ENCODE measurements at regions not wholly inside any gene's neighbourhood (a gene's known extent, or its start where the extent isn't known, plus 50 kb on each side); places are given as distances from the start of the nearest gene placed in this dataset.
"Not testable (repeated sequence)": the region's sequence is repeated elsewhere in the genome, so short reads cannot be mapped to it uniquely, and the experiment has no call there.

DNA sequence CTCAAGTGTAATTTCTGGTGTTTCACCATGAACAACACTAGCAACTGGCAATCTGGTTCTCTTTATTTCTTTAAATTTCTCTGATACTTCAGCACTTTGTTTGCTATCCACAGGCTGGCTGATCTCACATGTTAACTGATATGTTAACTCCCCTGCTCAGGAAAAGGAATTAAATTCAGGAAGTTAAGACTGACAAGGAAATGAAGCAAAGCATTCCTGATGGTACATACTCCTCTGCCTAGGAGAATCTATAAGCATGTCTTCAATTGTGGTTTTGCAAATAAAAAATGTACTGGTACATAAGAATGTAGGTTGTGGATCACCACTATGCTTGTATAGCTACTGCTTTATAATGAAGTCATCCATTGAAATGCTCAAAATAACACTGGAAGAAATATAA lies 1119.2 kb upstream of the INTU start (continued):
- TF ChIP-seq, protein P1, sequence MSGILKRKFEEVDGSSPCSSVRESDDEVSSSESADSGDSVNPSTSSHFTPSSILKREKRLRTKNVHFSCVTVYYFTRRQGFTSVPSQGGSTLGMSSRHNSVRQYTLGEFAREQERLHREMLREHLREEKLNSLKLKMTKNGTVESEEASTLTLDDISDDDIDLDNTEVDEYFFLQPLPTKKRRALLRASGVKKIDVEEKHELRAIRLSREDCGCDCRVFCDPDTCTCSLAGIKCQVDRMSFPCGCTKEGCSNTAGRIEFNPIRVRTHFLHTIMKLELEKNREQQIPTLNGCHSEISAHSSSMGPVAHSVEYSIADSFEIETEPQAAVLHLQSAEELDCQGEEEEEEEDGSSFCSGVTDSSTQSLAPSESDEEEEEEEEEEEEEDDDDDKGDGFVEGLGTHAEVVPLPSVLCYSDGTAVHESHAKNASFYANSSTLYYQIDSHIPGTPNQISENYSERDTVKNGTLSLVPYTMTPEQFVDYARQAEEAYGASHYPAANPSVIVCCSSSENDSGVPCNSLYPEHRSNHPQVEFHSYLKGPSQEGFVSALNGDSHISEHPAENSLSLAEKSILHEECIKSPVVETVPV (CRISPR knock-in tag; IDR thresholded peaks at IDR 0.05) = no peak
- TF ChIP-seq, protein P2, sequence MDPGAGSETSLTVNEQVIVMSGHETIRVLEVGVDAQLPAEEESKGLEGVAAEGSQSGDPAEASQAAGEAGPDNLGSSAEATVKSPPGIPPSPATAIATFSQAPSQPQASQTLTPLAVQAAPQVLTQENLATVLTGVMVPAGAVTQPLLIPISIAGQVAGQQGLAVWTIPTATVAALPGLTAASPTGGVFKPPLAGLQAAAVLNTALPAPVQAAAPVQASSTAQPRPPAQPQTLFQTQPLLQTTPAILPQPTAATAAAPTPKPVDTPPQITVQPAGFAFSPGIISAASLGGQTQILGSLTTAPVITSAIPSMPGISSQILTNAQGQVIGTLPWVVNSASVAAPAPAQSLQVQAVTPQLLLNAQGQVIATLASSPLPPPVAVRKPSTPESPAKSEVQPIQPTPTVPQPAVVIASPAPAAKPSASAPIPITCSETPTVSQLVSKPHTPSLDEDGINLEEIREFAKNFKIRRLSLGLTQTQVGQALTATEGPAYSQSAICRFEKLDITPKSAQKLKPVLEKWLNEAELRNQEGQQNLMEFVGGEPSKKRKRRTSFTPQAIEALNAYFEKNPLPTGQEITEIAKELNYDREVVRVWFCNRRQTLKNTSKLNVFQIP (CRISPR knock-in tag; IDR thresholded peaks at IDR 0.05; ENCODE audit: borderline replicate concordance, low read depth) = no peak

DNA sequence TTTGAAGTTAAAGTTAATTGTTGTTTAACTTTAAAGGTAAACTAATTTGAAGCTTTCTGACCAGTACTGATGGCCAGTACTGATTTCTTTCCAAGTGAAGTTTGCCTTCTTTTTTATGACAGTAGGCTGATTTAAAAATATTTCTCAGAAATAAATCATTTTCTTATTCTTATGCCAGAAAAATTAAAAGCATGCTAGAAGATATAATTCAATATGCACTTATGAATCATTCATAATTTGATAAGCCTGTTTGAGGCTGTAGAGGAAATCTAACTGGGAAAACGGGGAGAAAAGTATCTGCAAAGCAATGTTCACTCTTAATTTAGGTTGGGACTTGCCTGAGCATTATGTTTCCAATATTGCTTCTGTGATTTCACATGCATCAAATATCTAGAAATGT lies 1112.0 kb upstream of the INTU start:
- TF ChIP-seq, protein P3, sequence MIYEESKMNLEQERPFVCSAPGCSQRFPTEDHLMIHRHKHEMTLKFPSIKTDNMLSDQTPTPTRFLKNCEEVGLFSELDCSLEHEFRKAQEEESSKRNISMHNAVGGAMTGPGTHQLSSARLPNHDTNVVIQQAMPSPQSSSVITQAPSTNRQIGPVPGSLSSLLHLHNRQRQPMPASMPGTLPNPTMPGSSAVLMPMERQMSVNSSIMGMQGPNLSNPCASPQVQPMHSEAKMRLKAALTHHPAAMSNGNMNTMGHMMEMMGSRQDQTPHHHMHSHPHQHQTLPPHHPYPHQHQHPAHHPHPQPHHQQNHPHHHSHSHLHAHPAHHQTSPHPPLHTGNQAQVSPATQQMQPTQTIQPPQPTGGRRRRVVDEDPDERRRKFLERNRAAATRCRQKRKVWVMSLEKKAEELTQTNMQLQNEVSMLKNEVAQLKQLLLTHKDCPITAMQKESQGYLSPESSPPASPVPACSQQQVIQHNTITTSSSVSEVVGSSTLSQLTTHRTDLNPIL (CRISPR knock-in tag; IDR thresholded peaks at IDR 0.05; ENCODE audit: low read depth) = peak; percentile 87
- TF ChIP-seq ISL1 (CRISPR knock-in tag; IDR thresholded peaks at IDR 0.05) (peak; percentile 96), RARB (CRISPR knock-in tag; IDR thresholded peaks at IDR 0.05) (peak; percentile 20; the same call in 1 of the 2 replicates), ZC3H10 (CRISPR knock-in tag; IDR thresholded peaks at IDR 0.05) (peak; percentile 96), ZNF70 (CRISPR knock-in tag; IDR thresholded peaks at IDR 0.05) (no peak), GLIS3 (CRISPR knock-in tag; IDR thresholded peaks at IDR 0.05) (no peak), TOX (CRISPR knock-in tag; IDR thresholded peaks at IDR 0.05; ENCODE audit: borderline replicate concordance) (peak; percentile 55; the same call in 1 of the 2 replicates)
- TF ChIP-seq, protein P1 (CRISPR knock-in tag; IDR thresholded peaks at IDR 0.05) = peak; percentile 39; the same call in 1 of the 2 replicates
- TF ChIP-seq, protein P4, sequence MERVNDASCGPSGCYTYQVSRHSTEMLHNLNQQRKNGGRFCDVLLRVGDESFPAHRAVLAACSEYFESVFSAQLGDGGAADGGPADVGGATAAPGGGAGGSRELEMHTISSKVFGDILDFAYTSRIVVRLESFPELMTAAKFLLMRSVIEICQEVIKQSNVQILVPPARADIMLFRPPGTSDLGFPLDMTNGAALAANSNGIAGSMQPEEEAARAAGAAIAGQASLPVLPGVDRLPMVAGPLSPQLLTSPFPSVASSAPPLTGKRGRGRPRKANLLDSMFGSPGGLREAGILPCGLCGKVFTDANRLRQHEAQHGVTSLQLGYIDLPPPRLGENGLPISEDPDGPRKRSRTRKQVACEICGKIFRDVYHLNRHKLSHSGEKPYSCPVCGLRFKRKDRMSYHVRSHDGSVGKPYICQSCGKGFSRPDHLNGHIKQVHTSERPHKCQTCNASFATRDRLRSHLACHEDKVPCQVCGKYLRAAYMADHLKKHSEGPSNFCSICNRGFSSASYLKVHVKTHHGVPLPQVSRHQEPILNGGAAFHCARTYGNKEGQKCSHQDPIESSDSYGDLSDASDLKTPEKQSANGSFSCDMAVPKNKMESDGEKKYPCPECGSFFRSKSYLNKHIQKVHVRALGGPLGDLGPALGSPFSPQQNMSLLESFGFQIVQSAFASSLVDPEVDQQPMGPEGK (CRISPR knock-in tag; IDR thresholded peaks at IDR 0.05; ENCODE audit: borderline replicate concordance) = peak; percentile 85
- ATAC-seq = peak; percentile 81

DNA sequence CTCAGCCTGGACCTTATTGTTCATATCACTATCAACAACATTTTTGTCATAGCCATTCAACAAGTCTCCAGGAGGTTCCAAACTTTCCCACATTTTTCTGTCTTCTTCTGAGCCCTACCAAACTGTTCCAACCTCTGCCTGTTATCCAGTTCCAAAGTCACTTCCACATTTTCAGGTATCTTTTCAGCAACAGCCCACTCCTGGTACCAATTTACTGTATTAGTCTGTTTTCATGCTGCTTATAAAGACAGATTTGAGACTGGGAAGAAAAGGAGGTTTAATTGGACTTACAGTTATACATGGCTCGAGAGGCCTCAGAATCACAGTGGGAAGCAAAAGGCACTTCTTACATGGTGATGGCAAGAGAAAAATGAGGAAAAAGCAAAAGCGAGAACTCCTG lies 1107.4 kb upstream of the INTU start:
- not testable (repeated sequence) for ATAC-seq

DNA sequence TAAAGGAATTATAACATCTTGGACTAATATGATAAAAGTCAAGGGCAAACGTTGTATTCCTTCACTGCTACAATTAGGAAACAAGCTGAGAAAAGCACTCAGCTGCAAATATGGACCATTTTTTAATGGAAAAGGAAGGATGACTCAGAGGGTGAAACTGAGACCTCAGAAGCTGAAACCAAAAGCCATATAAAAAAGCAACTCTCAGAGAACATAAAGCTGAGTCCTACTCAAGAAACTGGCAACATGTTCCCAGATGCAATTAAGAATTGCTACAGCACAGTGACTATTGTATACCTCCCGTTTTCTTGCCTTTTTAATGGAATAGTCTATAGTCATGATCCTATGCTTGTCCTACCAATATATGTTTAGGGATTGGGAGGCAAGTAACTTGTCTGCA lies 1106.4 kb upstream of the INTU start:
- TF ChIP-seq ESRRG (CRISPR knock-in tag; IDR thresholded peaks at IDR 0.05) (no peak), ISL1 (CRISPR knock-in tag; IDR thresholded peaks at IDR 0.05) (no peak), GLIS3 (CRISPR knock-in tag; IDR thresholded peaks at IDR 0.05) (no peak), ZNF565 (CRISPR knock-in tag; conservative IDR thresholded peaks at IDR 0.05; ENCODE audit: low read depth) (no peak), ZNF8 (CRISPR knock-in tag; IDR thresholded peaks at IDR 0.05) (no peak)
- TF ChIP-seq, protein P4 (CRISPR knock-in tag; IDR thresholded peaks at IDR 0.05; ENCODE audit: borderline replicate concordance) = no peak
- no peak for ATAC-seq

DNA sequence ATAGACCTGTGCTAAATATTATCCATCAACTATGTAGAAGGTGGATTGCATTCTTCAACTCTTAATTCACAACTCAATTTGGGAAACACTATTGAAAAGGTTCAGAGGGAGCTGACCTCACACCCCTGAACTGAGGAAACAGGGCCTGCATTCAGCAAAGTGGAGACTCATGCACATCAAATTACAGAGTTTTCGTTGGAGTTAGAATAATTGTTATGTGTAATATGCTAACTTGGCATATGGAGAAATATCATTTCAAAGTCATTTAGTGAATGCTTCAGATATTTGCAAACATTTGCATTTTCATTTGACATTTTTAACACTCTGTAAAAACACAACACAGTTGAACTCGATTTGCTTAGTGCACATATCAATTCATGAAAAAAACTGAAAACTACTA lies 1102.8 kb upstream of the INTU start:
- ATAC-seq = no peak
- no peak for TF ChIP-seq BACH2 (CRISPR knock-in tag; IDR thresholded peaks at IDR 0.05; ENCODE audit: borderline replicate concordance)
- no peak for TF ChIP-seq CSDC2 (CRISPR knock-in tag; IDR thresholded peaks at IDR 0.05)
- no peak for TF ChIP-seq RARB (CRISPR knock-in tag; IDR thresholded peaks at IDR 0.05)
- TF ChIP-seq ZNF565 (CRISPR knock-in tag; conservative IDR thresholded peaks at IDR 0.05; ENCODE audit: low read depth) = no peak
- no peak for TF ChIP-seq ZC3H10 (CRISPR knock-in tag; IDR thresholded peaks at IDR 0.05)
- TF ChIP-seq, protein P3 (CRISPR knock-in tag; IDR thresholded peaks at IDR 0.05; ENCODE audit: low read depth) = no peak
- no peak for TF ChIP-seq OSR1 (CRISPR knock-in tag; IDR thresholded peaks at IDR 0.05)
- no peak for TF ChIP-seq ESRRG (CRISPR knock-in tag; IDR thresholded peaks at IDR 0.05)
- TF ChIP-seq, protein P4 (CRISPR knock-in tag; IDR thresholded peaks at IDR 0.05; ENCODE audit: borderline replicate concordance) = no peak
- TF ChIP-seq TOX (CRISPR knock-in tag; IDR thresholded peaks at IDR 0.05; ENCODE audit: borderline replicate concordance) = no peak
- TF ChIP-seq SNAI2 (CRISPR knock-in tag; IDR thresholded peaks at IDR 0.05) = no peak
- no peak for TF ChIP-seq ZFP3 (CRISPR knock-in tag; IDR thresholded peaks at IDR 0.05)
- no peak for TF ChIP-seq ISL1 (CRISPR knock-in tag; IDR thresholded peaks at IDR 0.05)
